SU-DHL-6 (cell line): ENCODE measurements at regions not wholly inside any gene's neighbourhood (a gene's known extent, or its start where the extent isn't known, plus 50 kb on each side); places are given as distances from the start of the nearest gene placed in this dataset.

Experiments
- EZH2phosphoT487 ChIP-seq: fragments of 200-600 bp; sonication (generic), shearing (Covaris generic); conservative IDR thresholded peaks from 2 replicates; pipeline ENCODE4 v1.6.1; 2018; ENCODE audit warnings: mild to moderate bottlenecking, antibody characterized with exemption, low read length, moderate library complexity, mixed read lengths
- TF ChIP-seq, protein P1 (sequence below): fragments of 200-600 bp; sonication (generic); IDR thresholded peaks from one replicate; pipeline ENCODE4 v1.5.1; 2017; ENCODE audit warnings: antibody characterized with exemption, mild to moderate bottlenecking, low read length, moderate library complexity; ENCODE audit not compliant: insufficient read depth, poor library complexity, severe bottlenecking

DNA sequence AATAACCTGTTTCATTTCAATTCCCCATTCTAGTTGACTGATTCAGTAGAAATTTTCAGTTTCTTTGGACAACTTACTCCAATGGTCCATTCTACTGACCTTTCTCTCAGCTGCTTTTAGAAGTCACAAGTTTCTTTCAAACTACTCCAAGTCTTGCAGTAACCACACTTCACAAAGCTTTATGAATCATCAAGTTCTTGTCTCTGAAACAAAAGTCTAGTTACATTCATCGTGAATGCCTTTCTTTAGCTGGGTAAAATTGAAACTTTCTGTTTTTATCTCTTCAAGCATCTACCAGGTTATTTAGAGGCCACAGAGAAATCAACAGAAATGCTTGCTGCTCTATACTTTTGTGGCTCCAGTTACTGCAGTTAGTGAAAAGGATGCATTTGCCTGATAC lies 405.4 kb downstream of the TMEM232 start:
- TF ChIP-seq, protein P1, sequence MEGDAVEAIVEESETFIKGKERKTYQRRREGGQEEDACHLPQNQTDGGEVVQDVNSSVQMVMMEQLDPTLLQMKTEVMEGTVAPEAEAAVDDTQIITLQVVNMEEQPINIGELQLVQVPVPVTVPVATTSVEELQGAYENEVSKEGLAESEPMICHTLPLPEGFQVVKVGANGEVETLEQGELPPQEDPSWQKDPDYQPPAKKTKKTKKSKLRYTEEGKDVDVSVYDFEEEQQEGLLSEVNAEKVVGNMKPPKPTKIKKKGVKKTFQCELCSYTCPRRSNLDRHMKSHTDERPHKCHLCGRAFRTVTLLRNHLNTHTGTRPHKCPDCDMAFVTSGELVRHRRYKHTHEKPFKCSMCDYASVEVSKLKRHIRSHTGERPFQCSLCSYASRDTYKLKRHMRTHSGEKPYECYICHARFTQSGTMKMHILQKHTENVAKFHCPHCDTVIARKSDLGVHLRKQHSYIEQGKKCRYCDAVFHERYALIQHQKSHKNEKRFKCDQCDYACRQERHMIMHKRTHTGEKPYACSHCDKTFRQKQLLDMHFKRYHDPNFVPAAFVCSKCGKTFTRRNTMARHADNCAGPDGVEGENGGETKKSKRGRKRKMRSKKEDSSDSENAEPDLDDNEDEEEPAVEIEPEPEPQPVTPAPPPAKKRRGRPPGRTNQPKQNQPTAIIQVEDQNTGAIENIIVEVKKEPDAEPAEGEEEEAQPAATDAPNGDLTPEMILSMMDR, result no peak
- TF ChIP-seq EZH2phosphoT487, result no peak
